ENCODE measurements at regions not wholly inside any gene's neighbourhood (a gene's known extent, or its start where the extent isn't known, plus 50 kb on each side); places are given as distances from the start of the nearest gene placed in this dataset.

DNA sequence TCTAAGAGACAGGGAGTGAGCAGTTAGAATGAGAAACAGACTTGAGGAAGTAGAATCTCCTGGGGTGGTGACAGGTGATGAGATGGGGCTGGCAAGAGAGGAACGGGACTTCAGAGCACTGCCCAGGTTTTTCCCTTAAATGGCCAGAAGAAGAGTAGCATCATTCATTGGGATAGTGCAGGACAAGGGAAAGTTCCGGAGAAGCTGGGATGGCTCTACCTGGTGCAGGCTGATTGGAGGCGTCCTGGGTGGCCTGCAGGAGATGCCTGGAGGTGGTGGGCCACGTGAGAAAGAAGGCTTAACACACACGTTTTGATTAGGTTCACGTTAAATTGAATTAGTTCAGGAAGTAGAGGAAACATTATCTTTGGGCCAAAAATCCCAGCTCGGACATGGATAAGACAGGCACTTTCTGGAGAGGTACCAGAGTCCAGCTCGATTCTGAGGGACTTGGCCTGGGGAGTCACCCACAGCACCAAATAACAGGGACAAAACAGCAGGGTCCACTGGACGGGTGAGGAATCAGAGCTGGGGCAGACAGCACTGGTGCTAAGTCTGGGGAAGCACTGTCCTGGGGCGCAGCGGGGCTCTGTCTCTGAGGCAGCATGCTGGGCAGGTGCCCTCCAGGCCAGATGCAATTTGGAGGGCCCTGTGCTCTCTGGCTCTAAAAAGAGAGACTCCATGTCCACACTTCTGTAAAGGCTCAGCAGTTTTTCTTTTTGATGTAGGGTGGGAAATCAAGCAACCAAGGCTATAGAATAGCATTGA, 512.3 kb upstream of the RAB6C start:
- TF ChIP-seq, protein P1, sequence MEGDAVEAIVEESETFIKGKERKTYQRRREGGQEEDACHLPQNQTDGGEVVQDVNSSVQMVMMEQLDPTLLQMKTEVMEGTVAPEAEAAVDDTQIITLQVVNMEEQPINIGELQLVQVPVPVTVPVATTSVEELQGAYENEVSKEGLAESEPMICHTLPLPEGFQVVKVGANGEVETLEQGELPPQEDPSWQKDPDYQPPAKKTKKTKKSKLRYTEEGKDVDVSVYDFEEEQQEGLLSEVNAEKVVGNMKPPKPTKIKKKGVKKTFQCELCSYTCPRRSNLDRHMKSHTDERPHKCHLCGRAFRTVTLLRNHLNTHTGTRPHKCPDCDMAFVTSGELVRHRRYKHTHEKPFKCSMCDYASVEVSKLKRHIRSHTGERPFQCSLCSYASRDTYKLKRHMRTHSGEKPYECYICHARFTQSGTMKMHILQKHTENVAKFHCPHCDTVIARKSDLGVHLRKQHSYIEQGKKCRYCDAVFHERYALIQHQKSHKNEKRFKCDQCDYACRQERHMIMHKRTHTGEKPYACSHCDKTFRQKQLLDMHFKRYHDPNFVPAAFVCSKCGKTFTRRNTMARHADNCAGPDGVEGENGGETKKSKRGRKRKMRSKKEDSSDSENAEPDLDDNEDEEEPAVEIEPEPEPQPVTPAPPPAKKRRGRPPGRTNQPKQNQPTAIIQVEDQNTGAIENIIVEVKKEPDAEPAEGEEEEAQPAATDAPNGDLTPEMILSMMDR (IDR thresholded peaks at IDR 0.05; ENCODE audit: low read depth, low read length) = no peak
- DNase-seq (ENCODE audit: low read depth, low spot score) = no peak
- in situ Hi-C loops (cut with HindIII; ENCODE audit: low sequenced_read_pairs) = no loop called here
- H3K4me3 ChIP-seq (ENCODE audit: low read depth, low read length) = no peak overlapping the region

DNA sequence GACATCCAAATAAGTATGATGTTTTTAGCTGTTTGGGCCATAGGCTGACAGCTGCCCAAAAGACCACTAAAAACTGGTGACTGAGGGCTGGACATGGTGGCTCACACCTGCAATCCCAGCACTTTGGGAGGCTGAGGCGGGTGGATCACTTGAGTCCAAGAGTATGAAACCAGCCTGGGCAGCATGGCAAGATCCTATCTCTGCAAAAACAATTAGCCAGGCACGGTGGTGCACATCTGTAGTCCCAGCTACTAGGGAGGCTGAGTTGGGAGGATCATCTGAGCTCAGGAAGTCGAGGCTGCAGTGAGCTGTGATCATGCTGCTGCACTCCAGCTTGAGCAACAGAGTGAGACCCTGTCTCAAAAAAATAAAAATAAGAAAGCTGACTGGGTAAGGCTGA, 511.5 kb upstream of the RAB6C start:
- TF ChIP-seq, protein P1 (IDR thresholded peaks at IDR 0.05; ENCODE audit: low read depth, low read length) = no peak
- DNase-seq (ENCODE audit: low read depth, low spot score) = no peak
- no peak overlapping the region for H3K4me3 ChIP-seq (ENCODE audit: low read depth, low read length)
- in situ Hi-C loops (cut with HindIII; ENCODE audit: low sequenced_read_pairs) = no loop called here

DNA sequence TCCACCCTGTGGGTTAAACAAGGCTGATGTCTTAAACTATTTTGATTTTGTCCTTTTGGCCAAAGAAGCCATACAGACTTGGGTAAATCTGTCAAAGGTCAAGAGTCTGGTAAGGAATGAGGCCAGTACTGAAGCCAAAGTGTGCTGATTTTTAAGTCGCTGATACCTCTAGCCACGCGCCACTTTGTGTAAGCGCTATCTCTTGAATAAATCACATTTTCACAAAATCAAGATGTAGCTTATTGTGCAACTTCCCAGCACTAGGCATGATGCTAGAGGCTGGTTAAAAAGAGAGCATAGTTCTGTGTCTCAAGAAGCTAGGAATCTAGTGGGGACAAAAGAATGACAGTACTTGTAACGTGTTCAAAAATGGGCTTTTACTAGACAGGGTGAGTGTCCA, 510.6 kb upstream of the RAB6C start:
- in situ Hi-C loops (cut with HindIII; ENCODE audit: low sequenced_read_pairs) = no loop called here
- no peak overlapping the region for H3K4me3 ChIP-seq (ENCODE audit: low read depth, low read length)
- TF ChIP-seq, protein P1 (IDR thresholded peaks at IDR 0.05; ENCODE audit: low read depth, low read length) = no peak
- no peak for DNase-seq (ENCODE audit: low read depth, low spot score)

DNA sequence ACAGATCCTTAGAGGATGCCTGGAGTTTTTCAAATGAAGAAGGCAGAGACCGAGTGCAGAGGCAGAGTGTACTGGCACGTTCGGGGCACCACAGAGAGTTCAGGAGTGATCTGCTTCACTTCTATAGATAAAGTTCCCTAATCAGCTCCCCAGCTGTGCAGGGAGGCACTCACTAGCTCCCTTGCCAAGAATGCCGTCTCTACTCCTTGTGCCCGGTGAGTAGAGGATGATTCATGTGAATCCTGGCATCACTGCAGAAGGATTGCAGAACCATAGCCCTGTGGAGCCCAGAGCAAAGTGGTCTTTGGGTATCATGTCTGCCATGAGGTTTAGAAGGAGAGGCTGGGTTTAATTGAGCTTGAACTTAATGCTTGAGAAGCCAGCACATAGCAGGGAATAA, 510.1 kb upstream of the RAB6C start:
- in situ Hi-C loops (cut with HindIII; ENCODE audit: low sequenced_read_pairs) = no loop called here
- no peak for DNase-seq (ENCODE audit: low read depth, low spot score)
- TF ChIP-seq, protein P1 (IDR thresholded peaks at IDR 0.05; ENCODE audit: low read depth, low read length) = no peak
- no peak overlapping the region for H3K4me3 ChIP-seq (ENCODE audit: low read depth, low read length)

DNA sequence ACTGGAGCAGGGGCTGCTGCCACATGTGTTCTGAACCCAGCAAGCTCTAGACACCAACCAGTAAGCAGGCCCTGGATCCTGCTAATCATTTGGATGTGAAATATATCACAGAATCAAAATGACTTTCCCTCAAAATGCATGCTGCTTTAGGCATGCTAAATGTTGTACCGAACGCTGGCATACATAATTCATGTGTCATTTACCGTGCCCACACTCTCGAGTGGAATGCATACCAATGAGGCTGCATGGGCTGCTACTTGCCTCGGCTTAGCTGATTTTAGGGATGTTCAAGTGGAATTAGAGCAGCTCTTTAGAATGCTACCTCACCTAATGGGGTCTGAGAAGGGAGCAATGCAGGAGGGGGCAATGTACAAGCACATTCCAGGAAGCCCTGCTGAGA, 509.6 kb upstream of the RAB6C start:
- no peak overlapping the region for H3K4me3 ChIP-seq (ENCODE audit: low read depth, low read length)
- no peak for DNase-seq (ENCODE audit: low read depth, low spot score)
- in situ Hi-C loops (cut with HindIII; ENCODE audit: low sequenced_read_pairs) = no loop called here
- TF ChIP-seq, protein P1 (IDR thresholded peaks at IDR 0.05; ENCODE audit: low read depth, low read length) = no peak

DNA sequence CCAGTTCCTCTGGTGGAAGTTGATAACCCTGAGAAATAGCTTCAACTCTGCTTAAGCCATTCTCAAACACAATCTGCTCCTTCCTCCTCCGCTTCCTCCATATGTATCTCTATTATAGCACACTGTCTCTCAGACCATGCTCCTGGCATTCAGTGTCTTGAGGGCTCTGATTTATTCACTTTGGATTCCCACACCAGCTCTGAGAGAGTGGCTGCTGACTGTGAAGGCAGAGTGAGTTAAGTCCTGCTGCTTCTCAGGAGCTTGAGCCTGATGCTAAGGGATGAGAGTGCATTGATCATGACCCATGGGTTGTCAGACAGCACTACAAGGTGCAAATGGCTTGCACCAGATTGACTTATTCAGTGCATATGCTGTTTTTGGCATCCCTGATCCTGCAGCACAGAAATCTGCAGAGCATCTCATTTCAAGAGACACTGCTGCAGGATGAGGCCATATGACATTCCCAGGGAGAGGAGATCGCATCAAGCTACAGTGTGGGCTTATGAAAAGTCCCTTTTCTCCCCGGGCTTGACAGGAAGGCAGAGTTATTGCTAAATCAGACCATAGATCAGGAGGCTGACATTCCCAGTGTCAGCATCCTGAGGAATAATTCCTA, 500.5 kb upstream of the RAB6C start:
- in situ Hi-C loops (cut with HindIII; ENCODE audit: low sequenced_read_pairs) = no loop called here
- TF ChIP-seq, protein P1 (IDR thresholded peaks at IDR 0.05; ENCODE audit: low read depth, low read length) = no peak
- H3K4me3 ChIP-seq (ENCODE audit: low read depth, low read length) = no peak overlapping the region
- DNase-seq (ENCODE audit: low read depth, low spot score) = no peak
